ENCODE measurements at regions not wholly inside any gene's neighbourhood (a gene's known extent, or its start where the extent isn't known, plus 50 kb on each side); places are given as distances from the start of the nearest gene placed in this dataset.
"Not testable (repeated sequence)": the region's sequence is repeated elsewhere in the genome, so short reads cannot be mapped to it uniquely, and the experiment has no call there.

DNA sequence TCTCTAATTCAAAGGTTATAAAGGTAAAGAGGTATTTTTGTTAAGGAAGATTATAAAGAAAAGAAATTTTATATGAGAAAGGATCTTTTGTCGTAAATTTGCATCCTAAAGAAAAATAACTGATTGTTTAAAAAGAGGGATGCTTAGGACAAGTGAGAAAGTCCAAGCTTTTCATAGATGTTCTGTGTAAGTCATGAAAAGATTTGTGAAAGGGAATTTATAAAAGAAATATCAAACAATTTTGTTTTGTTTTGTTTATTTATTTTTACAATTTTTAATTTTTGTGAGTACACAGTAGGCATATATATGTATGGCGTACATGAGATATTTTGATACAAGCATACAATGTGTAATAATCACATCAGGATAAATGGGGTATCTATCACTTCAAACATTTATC lies 145.2 kb downstream of the ADSS2 start:
- peaks cover 12% of the 10 kb centered on the region for H3K4me1 ChIP-seq (ENCODE audit: insufficient read depth, low read length)
- no peaks in the 10 kb centered on the region for H3K36me3 ChIP-seq (ENCODE audit: low read depth, low read length)
- H3K9me3 ChIP-seq (ENCODE audit: low read length) = no peaks in the 10 kb centered on the region
- ChIA-PET POLR2A (ENCODE audit: unreplicated experiment) (no interaction called here), CTCF (no interaction called here)
- H4K20me1 ChIP-seq (ENCODE audit: low read length) = no peaks in the 10 kb centered on the region
- H3K27me3 ChIP-seq (ENCODE audit: low read length) = no peaks in the 10 kb centered on the region
- no peak overlapping the region for H3K4me2 ChIP-seq (ENCODE audit: low read length)
- intact Hi-C loops (cut with micrococcal nuclease) = no loop called here
- H3K9ac ChIP-seq (ENCODE audit: low read length) = no peak overlapping the region
- H3F3A ChIP-seq (ENCODE audit: low read length, unreplicated experiment) = no peaks in the 10 kb centered on the region
- H3K4me3 ChIP-seq (ENCODE audit: low read length) = no peak overlapping the region
- no TSS peak for BruUV-seq (replicated peaks)
- H3K9me2 ChIP-seq (replicated peaks; ENCODE audit: low read length) = no peaks in the 10 kb centered on the region
- H3K27ac ChIP-seq (ENCODE audit: low read length) = no peak overlapping the region
- H3K79me2 ChIP-seq (ENCODE audit: low read length) = no peaks in the 10 kb centered on the region
- no peak overlapping the region for H2AFZ ChIP-seq (ENCODE audit: low read length)
- TF ChIP-seq EZH2 (IDR thresholded peaks at IDR 0.05; ENCODE audit: low read length, unreplicated experiment) = no peak
- TF ChIP-seq, protein P1, sequence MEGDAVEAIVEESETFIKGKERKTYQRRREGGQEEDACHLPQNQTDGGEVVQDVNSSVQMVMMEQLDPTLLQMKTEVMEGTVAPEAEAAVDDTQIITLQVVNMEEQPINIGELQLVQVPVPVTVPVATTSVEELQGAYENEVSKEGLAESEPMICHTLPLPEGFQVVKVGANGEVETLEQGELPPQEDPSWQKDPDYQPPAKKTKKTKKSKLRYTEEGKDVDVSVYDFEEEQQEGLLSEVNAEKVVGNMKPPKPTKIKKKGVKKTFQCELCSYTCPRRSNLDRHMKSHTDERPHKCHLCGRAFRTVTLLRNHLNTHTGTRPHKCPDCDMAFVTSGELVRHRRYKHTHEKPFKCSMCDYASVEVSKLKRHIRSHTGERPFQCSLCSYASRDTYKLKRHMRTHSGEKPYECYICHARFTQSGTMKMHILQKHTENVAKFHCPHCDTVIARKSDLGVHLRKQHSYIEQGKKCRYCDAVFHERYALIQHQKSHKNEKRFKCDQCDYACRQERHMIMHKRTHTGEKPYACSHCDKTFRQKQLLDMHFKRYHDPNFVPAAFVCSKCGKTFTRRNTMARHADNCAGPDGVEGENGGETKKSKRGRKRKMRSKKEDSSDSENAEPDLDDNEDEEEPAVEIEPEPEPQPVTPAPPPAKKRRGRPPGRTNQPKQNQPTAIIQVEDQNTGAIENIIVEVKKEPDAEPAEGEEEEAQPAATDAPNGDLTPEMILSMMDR (conservative IDR thresholded peaks at IDR 0.05; ENCODE audit: low read depth, low read length) = no peak
- no peak for TF ChIP-seq EZH2phosphoT487 (IDR thresholded peaks at IDR 0.05; ENCODE audit: borderline replicate concordance, low read length)
- ATAC-seq (no peak), DNase-seq (no peak)

DNA sequence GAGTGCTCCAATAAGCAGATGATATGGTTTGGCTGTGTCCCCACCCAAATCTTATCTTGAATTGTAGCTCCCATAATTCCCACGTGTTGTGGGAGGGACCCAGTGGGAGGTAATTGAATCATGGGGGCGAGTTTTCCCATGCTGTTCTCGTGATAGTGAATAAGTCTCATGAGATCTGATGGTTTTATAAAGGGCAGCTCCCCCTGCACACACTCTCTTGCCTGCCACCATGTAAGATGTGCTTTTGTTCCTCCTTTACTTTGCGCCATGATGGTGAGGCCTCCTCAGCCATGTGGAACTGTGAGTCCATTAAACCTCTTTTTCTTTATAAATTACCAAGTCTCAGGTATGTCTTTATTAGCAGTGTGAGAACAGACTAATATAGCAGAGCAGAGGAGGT lies 142.5 kb downstream of the ADSS2 start:
- H3K4me2 ChIP-seq (ENCODE audit: low read length); H3K4me1 ChIP-seq (ENCODE audit: insufficient read depth, low read length); H3K36me3 ChIP-seq (ENCODE audit: low read depth, low read length); POLR2A ChIA-PET (ENCODE audit: unreplicated experiment); H2AFZ ChIP-seq (ENCODE audit: low read length); H3K27me3 ChIP-seq (ENCODE audit: low read length); H3K9ac ChIP-seq (ENCODE audit: low read length); BruUV-seq (replicated peaks); H3K9me3 ChIP-seq (ENCODE audit: low read length); DNase-seq; H3K4me3 ChIP-seq (ENCODE audit: low read length); H3K9me2 ChIP-seq (replicated peaks; ENCODE audit: low read length); H3K79me2 ChIP-seq (ENCODE audit: low read length); CTCF ChIA-PET; H4K20me1 ChIP-seq (ENCODE audit: low read length); H3F3A ChIP-seq (ENCODE audit: low read length, unreplicated experiment); H3K27ac ChIP-seq (ENCODE audit: low read length); intact Hi-C loops (cut with micrococcal nuclease); ATAC-seq: not testable (repeated sequence)

DNA sequence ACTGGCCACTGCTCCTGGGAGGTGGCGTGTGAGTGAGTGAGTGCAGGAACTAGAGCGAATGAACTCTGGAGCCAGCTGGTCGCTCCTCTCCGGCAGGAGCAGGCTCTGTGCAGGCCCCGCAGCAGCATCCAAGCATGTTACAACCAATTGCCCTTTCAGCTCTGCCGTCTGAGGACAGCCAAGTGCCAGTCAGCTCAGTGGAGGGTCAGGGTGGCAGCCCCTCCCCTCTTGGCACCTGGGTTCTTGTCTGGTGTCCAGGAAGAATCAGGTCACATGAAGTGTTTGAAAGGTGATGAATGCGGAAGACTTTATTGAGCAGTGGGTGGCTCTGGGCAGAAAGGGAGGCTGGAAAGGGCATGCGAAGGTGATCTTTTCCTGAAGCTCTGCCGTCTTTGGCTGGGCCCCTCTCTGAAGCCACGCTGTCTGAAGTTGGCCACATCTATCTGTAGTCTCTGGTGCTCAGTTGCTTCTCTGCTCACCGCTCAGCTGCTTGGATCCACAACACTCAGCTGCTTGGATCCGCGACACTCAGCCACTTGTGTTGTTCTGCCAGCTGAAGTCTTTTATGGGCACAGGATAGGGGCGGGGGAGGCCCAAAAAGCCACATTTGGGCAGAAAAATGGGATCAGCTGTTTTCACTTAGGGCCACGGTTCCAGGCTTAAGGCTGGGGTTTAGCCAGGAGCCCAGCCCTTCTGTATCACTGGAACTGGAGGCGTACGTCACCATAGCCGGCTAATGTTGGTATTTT lies 139.8 kb downstream of the ADSS2 start:
- H3K27me3 ChIP-seq (ENCODE audit: low read length) = no peaks in the 10 kb centered on the region
- no peaks in the 10 kb centered on the region for H3F3A ChIP-seq (ENCODE audit: low read length, unreplicated experiment)
- no peaks in the 10 kb centered on the region for H4K20me1 ChIP-seq (ENCODE audit: low read length)
- TF ChIP-seq, protein P1 (conservative IDR thresholded peaks at IDR 0.05; ENCODE audit: low read depth, low read length) = no peak
- no peak for TF ChIP-seq EZH2 (IDR thresholded peaks at IDR 0.05; ENCODE audit: low read length, unreplicated experiment)
- intact Hi-C loops (cut with micrococcal nuclease) = no loop called here
- CTCF ChIA-PET = no interaction called here
- H3K27ac ChIP-seq (ENCODE audit: low read length) = no peak overlapping the region
- H3K4me1 ChIP-seq (ENCODE audit: insufficient read depth, low read length) = no peaks in the 10 kb centered on the region
- BruUV-seq (replicated peaks) = no TSS peak
- ATAC-seq (no peak), DNase-seq (no peak)
- H3K9me3 ChIP-seq (ENCODE audit: low read length) = no peaks in the 10 kb centered on the region
- H2AFZ ChIP-seq (ENCODE audit: low read length) = no peak overlapping the region
- POLR2A ChIA-PET (ENCODE audit: unreplicated experiment) = no interaction called here
- H3K9ac ChIP-seq (ENCODE audit: low read length) = no peak overlapping the region
- H3K36me3 ChIP-seq (ENCODE audit: low read depth, low read length) = no peaks in the 10 kb centered on the region
- H3K9me2 ChIP-seq (replicated peaks; ENCODE audit: low read length) = no peaks in the 10 kb centered on the region
- H3K4me2 ChIP-seq (ENCODE audit: low read length) = no peak overlapping the region
- no peaks in the 10 kb centered on the region for H3K79me2 ChIP-seq (ENCODE audit: low read length)
- no peak overlapping the region for H3K4me3 ChIP-seq (ENCODE audit: low read length)

Data from PC-3 (cell line).